ENCODE measurements at regions not wholly inside any gene's neighbourhood (a gene's known extent, or its start where the extent isn't known, plus 50 kb on each side); places are given as distances from the start of the nearest gene placed in this dataset.

GRCh38 chr12:27907766-27908165 lies 64.8 kb downstream of the PTHLH start:
- no peak for ATAC-seq
- no peaks in the 10 kb centered on the region for H3K4me1 Mint-ChIP-seq (ENCODE audit: low read depth in 2 of 2)

GRCh38 chr12:27906658-27907473 lies 65.7 kb downstream of the PTHLH start:
- peaks cover 0 to 30% of the 10 kb centered on the region in 2 donors for H3K27me3 Mint-ChIP-seq
- H3K9me3 Mint-ChIP-seq, result peaks cover 7% of the 10 kb centered on the region
- DNase-seq (ENCODE audit: low spot score), result no peak
- no peak overlapping the region for H3K27ac Mint-ChIP-seq
- no peaks in the 10 kb centered on the region for H3K36me3 Mint-ChIP-seq
- H3K4me3 Mint-ChIP-seq, result no peak overlapping the region
- H3K4me1 Mint-ChIP-seq (ENCODE audit: low read depth in 2 of 2), result no peaks in the 10 kb centered on the region
- ATAC-seq, result no peak

More at GRCh38 chr12:27907766-27908165, 64.8 kb downstream of the PTHLH start:
- H3K9me3 Mint-ChIP-seq, result peaks cover 7% of the 10 kb centered on the region
- DNase-seq (ENCODE audit: low spot score), result no peak
- no peak overlapping the region for H3K4me3 Mint-ChIP-seq
- no peaks in the 10 kb centered on the region for H3K36me3 Mint-ChIP-seq
- H3K27ac Mint-ChIP-seq, result no peak overlapping the region
- H3K27me3 Mint-ChIP-seq, result peaks cover 0 to 30% of the 10 kb centered on the region in 2 donors

DNA sequence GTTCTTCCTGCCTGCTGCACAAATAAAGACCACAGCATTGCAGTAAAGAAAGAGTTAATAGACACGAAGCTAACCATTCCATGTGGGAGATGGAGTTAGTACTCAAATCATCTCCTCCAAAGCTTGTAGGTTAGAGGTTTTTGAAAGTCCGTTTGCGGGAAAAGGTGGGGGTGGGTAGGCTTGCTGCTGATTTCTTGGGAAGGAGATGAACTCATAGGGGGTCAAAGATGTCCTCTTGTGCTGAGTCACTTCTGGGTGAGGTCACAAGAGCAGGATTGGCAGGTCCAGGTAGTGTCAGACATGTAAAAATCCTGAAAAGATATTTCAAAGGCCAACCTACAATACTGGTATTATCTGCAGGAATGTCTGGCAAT lies 66.4 kb downstream of the PTHLH start:
- no peak overlapping the region for H3K27ac Mint-ChIP-seq
- H3K9me3 Mint-ChIP-seq, result peaks cover 5% of the 10 kb centered on the region
- no peaks in the 10 kb centered on the region for H3K4me1 Mint-ChIP-seq (ENCODE audit: low read depth in 2 of 2)
- H3K36me3 Mint-ChIP-seq, result no peaks in the 10 kb centered on the region
- ATAC-seq (no peak), DNase-seq (ENCODE audit: low spot score) (no peak)
- H3K4me3 Mint-ChIP-seq, result no peak overlapping the region
- H3K27me3 Mint-ChIP-seq, result peaks cover 0 to 25% of the 10 kb centered on the region in 2 donors

- Mint-ChIP-seq H3K27me3 (peaks cover 0 to 19% of the 10 kb centered on the region in 2 donors), H3K36me3 (no peaks in the 10 kb centered on the region), H3K4me3 (no peak overlapping the region), H3K9me3 (peaks cover 5% of the 10 kb centered on the region), H3K4me1 (ENCODE audit: low read depth in 2 of 2) (no peaks in the 10 kb centered on the region), H3K27ac (no peak overlapping the region)
- DNase-seq (ENCODE audit: low spot score), result no peak
- ATAC-seq, result no peak
These were observed 67.0 kb downstream of the PTHLH start for GRCh38 chr12:27905285-27906126.

DNA sequence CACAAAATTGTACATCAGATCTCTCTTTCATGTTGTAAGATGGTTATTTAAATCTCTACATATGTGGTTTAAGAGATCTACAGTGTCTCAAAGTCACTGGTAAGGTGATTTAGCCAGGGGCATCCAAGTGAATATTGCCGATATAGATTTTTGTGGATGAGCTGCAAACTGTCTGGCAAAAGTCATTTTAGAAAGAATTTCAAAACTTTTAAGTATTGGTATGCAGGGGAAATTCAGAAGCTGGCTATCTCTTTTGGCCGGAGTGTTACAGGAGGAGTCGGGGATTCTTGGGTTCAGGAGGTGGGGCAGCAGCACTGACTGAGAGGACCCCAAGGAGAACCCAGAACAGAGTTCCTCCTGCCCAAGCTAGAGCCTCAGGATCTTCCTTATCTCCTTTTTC lies 69.9 kb downstream of the PTHLH start:
- Mint-ChIP-seq H3K36me3 (no peaks in the 10 kb centered on the region), H3K27ac (no peak overlapping the region), H3K27me3 (peaks cover 0 to under 1% of the 10 kb centered on the region in 2 donors), H3K4me3 (no peak overlapping the region), H3K9me3 (no peaks in the 10 kb centered on the region), H3K4me1 (ENCODE audit: low read depth in 2 of 2) (no peaks in the 10 kb centered on the region)
- ATAC-seq (no peak), DNase-seq (ENCODE audit: low spot score) (no peak)

DNA sequence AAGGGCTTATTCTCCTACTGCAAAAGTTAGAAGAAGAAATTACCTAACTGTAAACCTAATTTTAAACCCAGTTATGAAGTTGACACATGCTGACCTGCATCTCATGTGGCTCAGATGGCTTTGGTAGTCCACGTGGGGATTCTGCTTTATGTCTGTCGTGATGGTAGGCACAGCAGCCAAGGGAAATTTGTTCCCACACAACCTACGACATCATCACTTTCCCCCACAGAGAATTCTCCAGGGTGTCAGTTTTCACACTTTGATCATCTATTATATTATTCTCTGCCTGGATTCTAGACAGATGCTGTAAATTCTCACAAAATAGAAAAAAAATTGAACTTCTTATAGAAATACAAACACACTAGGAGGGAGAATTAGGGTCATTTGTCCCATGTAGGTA lies 70.6 kb downstream of the PTHLH start:
- H3K27me3 Mint-ChIP-seq, result no peaks in the 10 kb centered on the region
- no peaks in the 10 kb centered on the region for H3K4me1 Mint-ChIP-seq (ENCODE audit: low read depth in 2 of 2)
- no peaks in the 10 kb centered on the region for H3K9me3 Mint-ChIP-seq
- no peak for DNase-seq (ENCODE audit: low spot score)
- H3K36me3 Mint-ChIP-seq, result no peaks in the 10 kb centered on the region
- no peak overlapping the region for H3K4me3 Mint-ChIP-seq
- no peak for ATAC-seq
- no peak overlapping the region for H3K27ac Mint-ChIP-seq

GRCh38 chr12:27900920-27901879 lies 71.3 kb downstream of the PTHLH start:
- Mint-ChIP-seq H3K27ac (no peak overlapping the region), H3K27me3 (no peaks in the 10 kb centered on the region), H3K4me1 (ENCODE audit: low read depth in 2 of 2) (no peaks in the 10 kb centered on the region), H3K4me3 (no peak overlapping the region), H3K9me3 (no peaks in the 10 kb centered on the region), H3K36me3 (no peaks in the 10 kb centered on the region)
- peak in 1 of 2 donors; percentile 45 for ATAC-seq
- DNase-seq (ENCODE audit: low spot score), result no peak

GRCh38 chr12:27899151-27899661 lies 73.3 kb downstream of the PTHLH start:
- no peaks in the 10 kb centered on the region for H3K36me3 Mint-ChIP-seq
- ATAC-seq, result no peak

DNA sequence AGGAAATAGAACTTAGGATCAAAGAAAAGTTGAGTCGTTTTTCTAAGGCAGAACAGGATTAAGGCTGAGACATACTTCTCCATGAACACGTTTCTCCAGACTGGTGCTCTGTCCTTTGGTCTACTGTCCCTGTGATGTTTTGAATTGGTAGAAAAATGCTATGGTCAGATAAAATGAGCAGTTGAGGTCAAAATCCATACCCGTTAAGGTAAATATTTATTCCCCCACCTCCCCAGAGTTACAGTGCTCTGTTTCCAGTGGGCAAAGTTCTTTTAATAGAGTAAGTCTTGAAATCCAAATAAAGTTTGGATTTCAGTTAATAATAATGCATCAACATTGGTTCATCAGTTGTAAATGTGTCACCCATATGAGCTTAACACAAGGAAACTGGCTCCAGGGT lies 74.5 kb downstream of the PTHLH start:
- peaks cover 0 to 8% of the 10 kb centered on the region in 2 donors for H3K27me3 Mint-ChIP-seq
- no peak overlapping the region for H3K4me3 Mint-ChIP-seq
- no peak for DNase-seq (ENCODE audit: low spot score)
- H3K9me3 Mint-ChIP-seq, result no peaks in the 10 kb centered on the region
- ATAC-seq, result no peak
- H3K27ac Mint-ChIP-seq, result no peak overlapping the region
- no peaks in the 10 kb centered on the region for H3K4me1 Mint-ChIP-seq (ENCODE audit: low read depth in 2 of 2)
- no peaks in the 10 kb centered on the region for H3K36me3 Mint-ChIP-seq

More at GRCh38 chr12:27899151-27899661, 73.3 kb downstream of the PTHLH start:
- DNase-seq (ENCODE audit: low spot score), result no peak
- H3K27ac Mint-ChIP-seq, result no peak overlapping the region
- H3K4me1 Mint-ChIP-seq (ENCODE audit: low read depth in 2 of 2), result no peaks in the 10 kb centered on the region
- no peaks in the 10 kb centered on the region for H3K9me3 Mint-ChIP-seq
- peaks cover 0 to 5% of the 10 kb centered on the region in 2 donors for H3K27me3 Mint-ChIP-seq
- no peak overlapping the region for H3K4me3 Mint-ChIP-seq

DNA sequence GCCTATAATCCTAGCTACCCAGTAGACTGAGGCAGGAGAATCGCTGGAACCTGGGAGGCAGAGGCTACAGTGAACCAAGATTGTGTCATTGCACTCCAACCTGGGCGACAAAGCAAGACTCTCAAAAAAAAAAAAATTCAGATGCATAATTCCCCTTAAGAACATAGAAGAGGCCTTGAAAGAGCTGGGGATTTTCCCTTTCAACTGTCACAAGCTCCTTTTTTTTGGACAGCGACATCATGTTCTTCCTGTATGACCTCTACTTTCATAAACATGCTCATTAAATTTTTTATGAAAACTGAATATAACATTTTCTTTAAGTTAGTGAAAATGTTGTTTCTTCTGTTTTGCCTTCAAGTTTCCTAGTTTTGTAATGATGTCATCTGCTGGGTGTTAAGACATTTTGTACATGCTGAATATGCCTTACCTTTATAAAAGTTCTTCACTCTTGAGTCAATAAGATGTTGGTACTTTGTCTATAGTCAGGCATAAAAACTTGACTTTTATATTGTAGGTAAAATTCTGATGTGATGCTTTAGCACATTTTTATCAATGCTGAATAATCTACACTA lies 76.0 kb downstream of the PTHLH start:
- Mint-ChIP-seq H3K4me3 (no peak overlapping the region), H3K4me1 (ENCODE audit: low read depth in 2 of 2) (no peaks in the 10 kb centered on the region), H3K9me3 (no peaks in the 10 kb centered on the region), H3K27ac (no peak overlapping the region), H3K36me3 (no peaks in the 10 kb centered on the region), H3K27me3 (peaks cover 2 to 20% of the 10 kb centered on the region in 2 donors)
- no peak for DNase-seq (ENCODE audit: low spot score)
- no peak for ATAC-seq

DNA sequence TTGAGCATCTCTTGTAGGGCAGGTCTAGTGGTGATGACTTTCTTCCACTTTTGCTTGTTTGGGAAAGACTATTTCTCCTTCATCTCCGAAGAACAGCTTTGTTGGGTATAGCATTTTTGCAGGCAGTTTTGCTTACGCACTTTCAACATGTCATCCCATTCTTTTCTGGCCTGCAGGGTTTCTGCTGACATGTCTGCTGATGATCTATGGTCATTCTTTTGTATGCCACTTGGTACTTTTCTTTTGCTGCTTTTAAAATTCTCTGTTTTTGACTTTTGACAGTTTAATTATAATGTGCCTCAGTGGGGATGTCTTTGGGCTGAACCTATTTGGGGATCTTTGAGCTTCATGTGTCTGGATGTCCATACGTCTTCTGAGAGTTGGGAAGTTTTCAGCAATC lies 78.2 kb downstream of the PTHLH start:
- Mint-ChIP-seq H3K27me3 (peaks cover 2 to 26% of the 10 kb centered on the region in 2 donors), H3K27ac (no peak overlapping the region), H3K36me3 (no peaks in the 10 kb centered on the region), H3K9me3 (no peaks in the 10 kb centered on the region), H3K4me3 (no peak overlapping the region), H3K4me1 (ENCODE audit: low read depth in 2 of 2) (no peaks in the 10 kb centered on the region)
- no peak for ATAC-seq
- DNase-seq (ENCODE audit: low spot score), result no peak

GRCh38 chr12:27879708-27880107 lies 92.8 kb downstream of the PTHLH start:
- ATAC-seq, result no peak
- Mint-ChIP-seq H3K36me3 (no peaks in the 10 kb centered on the region), H3K4me3 (no peak overlapping the region), H3K27ac (no peak overlapping the region), H3K9me3 (peaks cover 12% of the 10 kb centered on the region), H3K4me1 (ENCODE audit: low read depth in 2 of 2) (no peaks in the 10 kb centered on the region), H3K27me3 (peaks cover 4 to 7% of the 10 kb centered on the region in 2 donors)
- DNase-seq (ENCODE audit: low spot score), result no peak

DNA sequence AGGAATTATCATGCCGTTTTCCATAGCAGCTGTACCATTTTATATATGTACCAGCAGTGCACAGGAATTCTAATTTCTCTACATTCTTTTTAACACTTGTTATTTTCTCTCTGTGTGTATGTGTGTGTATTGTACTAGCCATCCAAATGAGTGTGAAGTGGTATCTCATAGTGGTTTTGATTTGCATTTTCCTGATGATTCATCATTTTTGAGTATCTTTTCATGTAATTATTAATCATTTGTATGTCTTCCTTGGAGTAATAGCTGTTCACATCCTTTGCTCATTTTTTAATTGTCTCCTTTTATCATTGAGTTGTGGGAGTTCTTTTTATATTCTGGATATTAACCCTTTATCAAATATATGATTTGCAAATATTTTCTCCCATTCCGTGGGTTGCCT lies 95.6 kb upstream of the MANSC4 start:
- H3K9me3 Mint-ChIP-seq, result peaks cover 12% of the 10 kb centered on the region
- H3K4me3 Mint-ChIP-seq, result no peak overlapping the region
- no peaks in the 10 kb centered on the region for H3K36me3 Mint-ChIP-seq
- H3K27me3 Mint-ChIP-seq, result peaks cover 0 to 3% of the 10 kb centered on the region in 2 donors
- no peak overlapping the region for H3K27ac Mint-ChIP-seq
- H3K4me1 Mint-ChIP-seq (ENCODE audit: low read depth in 2 of 2), result no peaks in the 10 kb centered on the region
- DNase-seq (ENCODE audit: low spot score), result no peak
- ATAC-seq, result no peak
